SJCRH30 (cell line): ENCODE measurements at regions not wholly inside any gene's neighbourhood (a gene's known extent, or its start where the extent isn't known, plus 50 kb on each side); places are given as distances from the start of the nearest gene placed in this dataset.

Experiments used
- DNase-seq, 2 experiments: peaks; one replicate each; pipeline ENCODE4 v3.0.0-alpha.2; 2015 to 2020
- H3K27ac ChIP-seq: fragments of 250-450 bp; sonication (Bioruptor Pico); 2 replicates; pipeline ENCODE4 v1.5.1; 2020; ENCODE audit warnings: mild to moderate bottlenecking, moderate library complexity
- H3K27me3 ChIP-seq: fragments of 250-450 bp; sonication (Bioruptor Pico); 2 replicates; pipeline ENCODE4 v1.5.1; 2020; ENCODE audit warnings: mild to moderate bottlenecking, moderate library complexity
- H3K36me3 ChIP-seq: fragments of 250-450 bp; sonication (Bioruptor Pico); 2 replicates; pipeline ENCODE4 v1.5.1; 2020; ENCODE audit warnings: mild to moderate bottlenecking, moderate library complexity
- H3K4me1 ChIP-seq: fragments of 250-450 bp; sonication (Bioruptor Pico); 2 replicates; pipeline ENCODE4 v1.5.1; 2020; ENCODE audit warnings: mild to moderate bottlenecking, moderate library complexity
- H3K4me3 ChIP-seq: fragments of 250-450 bp; sonication (Bioruptor Pico); 2 replicates; pipeline ENCODE4 v1.5.1; 2020; ENCODE audit warnings: mild to moderate bottlenecking, moderate library complexity
- H3K9me3 ChIP-seq: fragments of 250-450 bp; sonication (Bioruptor Pico); replicated peaks from 2 replicates; pipeline ENCODE4 v1.5.1; 2020; ENCODE audit warnings: mild to moderate bottlenecking, moderate library complexity

- H3K36me3 ChIP-seq, result no peaks in the 10 kb centered on the region
- no peak overlapping the region for H3K27ac ChIP-seq
- H3K4me1 ChIP-seq, result no peaks in the 10 kb centered on the region
- peaks cover 3% of the 10 kb centered on the region; the same call in 1 of the 2 replicates for H3K27me3 ChIP-seq
- no peaks in the 10 kb centered on the region for H3K9me3 ChIP-seq
- no peak for DNase-seq
- no peak overlapping the region for H3K4me3 ChIP-seq
Observed at GRCh38 chr5:130981663-130982062, 183.4 kb downstream of the HINT1 start.

- no peak for DNase-seq
- Histone ChIP-seq H3K36me3 (no peaks in the 10 kb centered on the region), H3K27ac (no peak overlapping the region)
Observed at GRCh38 chr5:130978475-130978874, 186.6 kb downstream of the HINT1 start.

DNA sequence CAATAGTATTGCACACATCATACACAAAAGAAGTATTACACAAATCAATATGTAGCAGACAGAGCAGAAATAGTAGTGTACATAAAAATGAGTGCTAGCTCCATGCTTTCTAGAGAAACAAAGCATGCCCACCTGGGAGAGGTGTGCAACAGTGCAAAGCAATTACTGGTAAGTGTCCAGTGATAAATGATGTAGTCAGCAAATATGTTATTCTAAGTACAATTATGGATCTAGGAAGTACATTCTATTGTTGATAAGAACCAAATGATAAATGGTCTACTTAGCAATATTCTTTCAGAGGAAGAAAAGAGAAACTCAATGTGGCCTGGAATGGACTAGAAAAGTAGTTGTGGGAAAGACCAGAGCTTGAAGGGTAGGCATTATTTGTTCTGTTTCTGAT is 188.6 kb downstream of the HINT1 start:
- H3K36me3 ChIP-seq, result no peaks in the 10 kb centered on the region
- DNase-seq, result no peak
- H3K27ac ChIP-seq, result no peak overlapping the region

More at GRCh38 chr5:130978475-130978874, 186.6 kb downstream of the HINT1 start:
- no peak overlapping the region for H3K4me3 ChIP-seq
- no peaks in the 10 kb centered on the region for H3K4me1 ChIP-seq
- no peaks in the 10 kb centered on the region for H3K27me3 ChIP-seq
- H3K9me3 ChIP-seq, result no peaks in the 10 kb centered on the region

GRCh38 chr5:130975847-130976246 is 189.2 kb downstream of the HINT1 start:
- Histone ChIP-seq H3K9me3 (no peaks in the 10 kb centered on the region), H3K27me3 (no peaks in the 10 kb centered on the region), H3K4me1 (no peaks in the 10 kb centered on the region), H3K36me3 (no peaks in the 10 kb centered on the region), H3K4me3 (no peak overlapping the region), H3K27ac (no peak overlapping the region)
- DNase-seq, result no peak

More for the DNA sequence above, 188.6 kb downstream of the HINT1 start:
- H3K9me3 ChIP-seq, result no peaks in the 10 kb centered on the region
- no peaks in the 10 kb centered on the region for H3K4me1 ChIP-seq
- H3K27me3 ChIP-seq, result no peaks in the 10 kb centered on the region
- H3K4me3 ChIP-seq, result no peak overlapping the region

DNA sequence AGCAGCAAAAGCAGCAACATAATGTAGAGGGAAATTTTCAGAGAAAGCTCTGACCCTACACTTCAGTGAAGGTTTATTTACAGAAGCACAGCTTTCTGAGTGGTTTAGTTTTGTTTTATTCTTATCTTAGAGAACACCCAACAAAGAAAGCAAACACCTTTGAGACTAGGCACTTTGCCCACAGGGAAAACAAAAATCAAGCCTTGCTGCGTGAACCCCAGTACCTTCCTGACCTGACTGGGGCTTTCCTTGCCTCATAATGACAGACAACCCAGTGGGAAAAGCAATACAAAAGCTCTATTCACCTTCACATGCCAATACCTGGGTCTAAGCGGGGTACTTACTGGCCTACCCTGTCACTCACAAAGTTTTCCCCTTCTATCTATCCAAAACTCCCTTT is 189.8 kb downstream of the HINT1 start:
- Histone ChIP-seq H3K27me3 (no peaks in the 10 kb centered on the region), H3K36me3 (no peaks in the 10 kb centered on the region), H3K4me3 (no peak overlapping the region), H3K27ac (no peak overlapping the region), H3K9me3 (no peaks in the 10 kb centered on the region), H3K4me1 (no peaks in the 10 kb centered on the region)
- no peak for DNase-seq

DNA sequence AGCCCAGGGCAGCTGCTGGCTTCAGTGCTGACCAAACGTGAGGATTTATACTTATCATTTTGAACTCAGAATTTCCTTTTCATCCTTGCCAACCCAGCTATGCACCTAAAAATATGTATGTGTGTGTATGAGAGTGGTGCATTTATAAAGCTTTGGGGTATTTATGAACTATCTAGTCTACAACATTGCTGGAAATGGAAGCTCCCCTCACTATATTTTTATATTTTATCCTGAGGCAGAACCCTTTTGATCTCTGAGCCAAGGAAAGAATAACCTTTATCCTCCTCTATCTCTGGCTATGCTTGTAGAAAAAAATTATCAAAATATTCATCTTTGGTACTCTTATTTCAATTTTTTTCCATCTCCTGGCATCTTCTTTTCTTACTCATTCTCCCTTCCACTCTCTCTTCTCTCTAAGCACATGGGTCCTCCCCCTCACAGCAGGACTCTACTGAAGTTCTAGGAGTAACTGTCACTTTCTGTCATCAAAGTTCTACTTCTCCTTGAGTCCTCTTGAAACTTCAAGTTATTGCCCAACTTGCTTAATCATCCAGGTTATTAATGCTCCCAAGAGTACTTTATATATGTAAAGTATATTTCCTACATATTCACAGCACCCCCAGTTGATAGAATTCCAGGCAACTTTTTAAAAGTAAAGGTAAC is 190.9 kb downstream of the HINT1 start:
- Histone ChIP-seq H3K27ac (no peak overlapping the region), H3K36me3 (no peaks in the 10 kb centered on the region), H3K27me3 (no peaks in the 10 kb centered on the region), H3K4me3 (no peak overlapping the region), H3K4me1 (no peaks in the 10 kb centered on the region), H3K9me3 (no peaks in the 10 kb centered on the region)
- no peak for DNase-seq

DNA sequence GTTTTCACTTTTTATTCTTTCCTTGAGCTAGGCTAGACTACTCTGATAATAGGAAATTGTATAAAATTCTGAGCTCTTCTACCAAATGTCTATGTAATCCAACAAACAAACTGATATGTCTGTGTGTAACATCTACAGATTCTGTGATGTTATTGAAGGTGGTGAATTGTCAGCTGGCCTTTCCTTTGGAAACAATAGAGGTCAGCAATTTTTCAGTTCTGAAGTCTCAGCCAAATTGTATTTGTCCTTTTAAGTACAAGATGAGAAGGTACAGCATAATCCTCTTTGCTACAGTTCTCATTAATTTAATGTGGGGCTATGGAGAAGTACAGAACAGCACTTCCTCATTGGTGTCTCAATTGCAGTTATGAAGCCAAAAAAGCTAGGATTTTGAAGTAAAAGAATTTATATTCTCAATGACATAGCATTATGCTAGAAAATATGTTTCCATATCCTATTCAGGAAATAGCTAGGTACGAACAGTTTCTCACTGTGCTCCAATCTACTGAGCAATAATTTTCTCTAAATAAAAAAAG is 198.0 kb downstream of the HINT1 start:
- H3K27ac ChIP-seq, result no peak overlapping the region
- H3K36me3 ChIP-seq, result no peaks in the 10 kb centered on the region
- no peak overlapping the region for H3K4me3 ChIP-seq
- H3K27me3 ChIP-seq, result no peaks in the 10 kb centered on the region
- DNase-seq, result no peak
- no peaks in the 10 kb centered on the region for H3K9me3 ChIP-seq
- H3K4me1 ChIP-seq, result no peaks in the 10 kb centered on the region

GRCh38 chr5:130965920-130966319 is 199.1 kb downstream of the HINT1 start:
- no peaks in the 10 kb centered on the region for H3K27me3 ChIP-seq
- H3K27ac ChIP-seq, result no peak overlapping the region
- no peak for DNase-seq
- no peak overlapping the region for H3K4me3 ChIP-seq
- H3K4me1 ChIP-seq, result no peaks in the 10 kb centered on the region
- H3K9me3 ChIP-seq, result no peaks in the 10 kb centered on the region; the same call in 1 of the 2 replicates
- no peaks in the 10 kb centered on the region for H3K36me3 ChIP-seq

- Histone ChIP-seq H3K9me3 (no peaks in the 10 kb centered on the region; the same call in 1 of the 2 replicates), H3K4me3 (no peak overlapping the region), H3K27me3 (no peaks in the 10 kb centered on the region), H3K4me1 (no peaks in the 10 kb centered on the region), H3K36me3 (no peaks in the 10 kb centered on the region), H3K27ac (no peak overlapping the region)
- DNase-seq, result no peak
Observed at GRCh38 chr5:130965360-130965759, 199.7 kb downstream of the HINT1 start.

DNA sequence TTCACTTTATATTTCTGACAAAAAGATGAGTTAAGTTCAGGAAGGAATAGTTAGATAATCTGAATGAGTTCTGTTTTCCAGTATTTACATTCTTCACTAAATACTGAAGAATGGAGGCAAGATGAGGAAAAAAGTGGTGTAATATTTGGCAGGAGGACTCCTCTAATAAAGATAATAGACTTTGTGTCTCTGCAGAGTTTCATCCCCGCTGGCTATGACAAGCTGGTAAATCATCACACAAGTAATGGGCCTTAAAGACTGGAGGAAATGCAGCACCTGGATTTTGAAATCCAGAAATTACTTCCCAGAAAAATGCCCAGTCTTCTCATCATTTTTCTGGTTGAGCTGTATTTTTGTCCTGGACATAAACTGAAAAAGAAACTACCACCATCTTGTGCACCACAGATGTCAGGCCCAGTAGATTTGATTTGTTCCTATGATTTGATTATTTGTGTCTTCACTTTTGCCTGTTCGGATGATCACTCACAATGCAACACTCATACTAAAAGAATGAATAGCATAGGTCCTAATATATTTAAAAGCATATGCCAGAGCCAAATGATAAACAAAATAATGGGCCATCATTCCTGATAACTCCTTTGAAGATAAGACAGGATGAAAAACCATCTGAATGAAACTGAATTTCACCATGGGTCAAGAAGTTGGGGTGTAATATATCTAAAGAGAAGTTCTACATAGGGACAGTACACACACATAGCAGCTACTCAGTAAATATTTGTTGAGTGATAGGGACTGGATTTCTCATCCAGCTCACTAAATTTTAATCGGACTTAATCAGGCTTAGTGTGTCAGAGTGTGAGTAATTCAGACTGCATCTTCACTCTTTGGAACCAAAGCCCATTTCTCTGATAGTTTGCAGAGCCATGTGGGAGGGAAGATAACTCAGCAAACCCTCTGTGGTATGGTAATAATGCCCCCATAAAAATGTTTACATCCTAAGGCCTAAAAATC is 200.5 kb downstream of the HINT1 start:
- Histone ChIP-seq H3K27me3 (no peaks in the 10 kb centered on the region), H3K4me3 (no peak overlapping the region), H3K4me1 (no peaks in the 10 kb centered on the region), H3K9me3 (no peaks in the 10 kb centered on the region; the same call in 1 of the 2 replicates), H3K27ac (no peak overlapping the region), H3K36me3 (no peaks in the 10 kb centered on the region)
- DNase-seq, result no peak

GRCh38 chr5:130963798-130964197 is 201.3 kb downstream of the HINT1 start:
- H3K4me3 ChIP-seq, result no peak overlapping the region
- no peaks in the 10 kb centered on the region for H3K27me3 ChIP-seq
- no peak overlapping the region for H3K27ac ChIP-seq
- H3K9me3 ChIP-seq, result no peaks in the 10 kb centered on the region; the same call in 1 of the 2 replicates
- DNase-seq, result no peak
- H3K36me3 ChIP-seq, result no peaks in the 10 kb centered on the region
- H3K4me1 ChIP-seq, result no peaks in the 10 kb centered on the region

DNA sequence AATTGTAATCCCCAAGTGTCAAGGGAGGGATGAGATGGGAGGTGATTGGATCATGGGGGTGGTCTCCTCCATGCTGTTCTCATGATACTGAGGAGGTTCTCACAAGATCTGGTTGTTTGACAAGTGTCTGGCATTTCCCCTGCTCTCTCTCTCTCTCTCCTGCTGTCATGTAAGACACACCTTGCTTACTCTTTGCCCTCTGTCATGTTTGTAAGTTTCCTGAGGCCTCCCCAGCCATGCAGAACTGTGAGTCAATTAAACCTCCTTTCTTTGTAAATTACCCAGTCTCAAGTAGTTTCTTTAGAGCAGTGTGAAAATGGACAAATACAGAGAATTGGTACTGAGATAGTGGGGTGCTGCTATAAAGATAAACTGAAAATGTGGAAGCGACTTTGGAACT is 207.9 kb downstream of the HINT1 start:
- no peaks in the 10 kb centered on the region for H3K36me3 ChIP-seq
- no peak overlapping the region for H3K4me3 ChIP-seq
- H3K4me1 ChIP-seq, result no peaks in the 10 kb centered on the region
- H3K9me3 ChIP-seq, result peaks cover 2% of the 10 kb centered on the region; the same call in 1 of the 2 replicates
- no peaks in the 10 kb centered on the region for H3K27me3 ChIP-seq
- H3K27ac ChIP-seq, result no peak overlapping the region
- DNase-seq, result no peak

- H3K9me3 ChIP-seq, result 0 out of 2 replicates have a peak, but pooled peaks cover 2% of the 10 kb centered on the region
- H3K36me3 ChIP-seq, result no peaks in the 10 kb centered on the region
- H3K4me1 ChIP-seq, result no peaks in the 10 kb centered on the region
- H3K27ac ChIP-seq, result no peak overlapping the region
- no peak for DNase-seq
- H3K27me3 ChIP-seq, result no peaks in the 10 kb centered on the region
- no peak overlapping the region for H3K4me3 ChIP-seq
Observed at GRCh38 chr5:130955041-130955440, 210.0 kb downstream of the HINT1 start.

DNA sequence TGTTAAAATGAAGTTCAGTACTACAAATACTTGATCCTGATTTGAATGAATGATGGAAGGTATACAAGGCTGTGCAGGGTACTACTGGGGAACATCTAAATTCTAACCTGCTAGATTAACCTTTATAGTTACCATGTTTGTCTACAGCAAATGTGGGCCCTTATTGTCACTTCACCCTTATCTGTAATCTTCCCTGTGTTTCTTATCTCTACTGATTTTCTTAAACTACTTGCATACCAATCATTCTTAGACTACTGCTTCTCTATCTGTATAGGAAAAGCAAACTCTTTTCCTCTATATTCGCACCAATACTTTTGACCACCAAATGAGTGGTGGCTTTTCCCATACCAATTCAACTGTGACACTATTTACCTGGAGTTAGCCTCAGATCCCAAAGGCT is 210.7 kb downstream of the HINT1 start:
- Histone ChIP-seq H3K4me1 (no peaks in the 10 kb centered on the region), H3K9me3 (0 out of 2 replicates have a peak, but pooled peaks cover 2% of the 10 kb centered on the region), H3K27me3 (no peaks in the 10 kb centered on the region), H3K27ac (no peak overlapping the region), H3K4me3 (no peak overlapping the region), H3K36me3 (no peaks in the 10 kb centered on the region)
- DNase-seq, result no peak

DNA sequence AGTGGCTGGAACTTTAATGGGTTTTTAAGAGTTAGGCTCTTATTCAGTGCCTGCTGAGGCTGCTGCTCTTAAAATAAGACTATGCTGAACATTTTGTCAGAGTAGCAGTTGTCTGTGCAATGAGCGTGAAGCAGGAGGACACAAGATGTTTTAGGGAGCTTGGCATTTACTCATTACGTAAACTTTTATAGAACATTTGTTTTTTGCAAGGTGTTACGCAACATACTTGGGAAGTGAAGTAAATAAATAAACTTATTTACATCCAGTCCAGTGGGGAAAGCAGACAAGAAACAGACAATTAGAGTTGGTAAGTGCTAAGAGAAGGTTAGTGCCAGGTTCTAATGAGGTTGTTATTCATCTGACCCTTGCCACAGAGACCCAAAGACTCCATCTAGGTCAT is 226.0 kb downstream of the HINT1 start:
- DNase-seq, result no peak

More for the DNA sequence above, 226.0 kb downstream of the HINT1 start:
- 0 out of 2 replicates have a peak, but pooled peaks cover 3% of the 10 kb centered on the region for H3K27me3 ChIP-seq
- H3K36me3 ChIP-seq, result no peaks in the 10 kb centered on the region
- no peaks in the 10 kb centered on the region; the same call in 1 of the 2 replicates for H3K9me3 ChIP-seq
- no peak overlapping the region for H3K27ac ChIP-seq
- no peaks in the 10 kb centered on the region for H3K4me1 ChIP-seq
- no peak overlapping the region for H3K4me3 ChIP-seq
